ENCODE measurements at regions not wholly inside any gene's neighbourhood (a gene's known extent, or its start where the extent isn't known, plus 50 kb on each side); places are given as distances from the start of the nearest gene placed in this dataset.

DNA sequence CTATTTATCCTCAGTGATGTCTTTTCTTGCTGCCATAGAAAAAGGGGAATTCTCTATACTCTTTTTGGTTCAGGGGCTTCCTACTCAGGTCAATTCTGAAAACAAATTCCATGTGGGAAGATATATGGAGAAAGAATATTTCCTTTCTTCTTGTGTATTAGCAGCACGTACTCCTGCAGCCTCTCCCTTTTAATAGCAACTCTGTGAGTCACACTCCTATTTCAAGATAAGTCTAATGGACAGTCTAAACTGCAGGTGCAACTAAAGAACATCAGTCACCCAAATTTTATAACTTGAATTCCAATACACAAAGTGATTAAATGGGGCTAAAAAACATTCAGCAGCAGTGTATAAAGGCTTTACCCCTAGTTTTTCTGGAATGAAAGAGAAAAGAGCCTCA lies 942.2 kb downstream of the CNTNAP5 start:
- intact Hi-C loops (cut with micrococcal nuclease) = no loop called here
- Histone ChIP-seq H3K4me3 (no peak overlapping the region), H3K9me3 (replicated peaks) (no peaks in the 10 kb centered on the region), H3K4me1 (no peaks in the 10 kb centered on the region), H3K36me3 (no peaks in the 10 kb centered on the region), H3K27ac (replicated peaks) (no peak overlapping the region), H3K27me3 (ENCODE audit: low read depth) (no peaks in the 10 kb centered on the region)
- no peak for DNase-seq
- TF ChIP-seq, protein P1, sequence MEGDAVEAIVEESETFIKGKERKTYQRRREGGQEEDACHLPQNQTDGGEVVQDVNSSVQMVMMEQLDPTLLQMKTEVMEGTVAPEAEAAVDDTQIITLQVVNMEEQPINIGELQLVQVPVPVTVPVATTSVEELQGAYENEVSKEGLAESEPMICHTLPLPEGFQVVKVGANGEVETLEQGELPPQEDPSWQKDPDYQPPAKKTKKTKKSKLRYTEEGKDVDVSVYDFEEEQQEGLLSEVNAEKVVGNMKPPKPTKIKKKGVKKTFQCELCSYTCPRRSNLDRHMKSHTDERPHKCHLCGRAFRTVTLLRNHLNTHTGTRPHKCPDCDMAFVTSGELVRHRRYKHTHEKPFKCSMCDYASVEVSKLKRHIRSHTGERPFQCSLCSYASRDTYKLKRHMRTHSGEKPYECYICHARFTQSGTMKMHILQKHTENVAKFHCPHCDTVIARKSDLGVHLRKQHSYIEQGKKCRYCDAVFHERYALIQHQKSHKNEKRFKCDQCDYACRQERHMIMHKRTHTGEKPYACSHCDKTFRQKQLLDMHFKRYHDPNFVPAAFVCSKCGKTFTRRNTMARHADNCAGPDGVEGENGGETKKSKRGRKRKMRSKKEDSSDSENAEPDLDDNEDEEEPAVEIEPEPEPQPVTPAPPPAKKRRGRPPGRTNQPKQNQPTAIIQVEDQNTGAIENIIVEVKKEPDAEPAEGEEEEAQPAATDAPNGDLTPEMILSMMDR (IDR thresholded peaks at IDR 0.05; ENCODE audit: borderline replicate concordance) = no peak

DNA sequence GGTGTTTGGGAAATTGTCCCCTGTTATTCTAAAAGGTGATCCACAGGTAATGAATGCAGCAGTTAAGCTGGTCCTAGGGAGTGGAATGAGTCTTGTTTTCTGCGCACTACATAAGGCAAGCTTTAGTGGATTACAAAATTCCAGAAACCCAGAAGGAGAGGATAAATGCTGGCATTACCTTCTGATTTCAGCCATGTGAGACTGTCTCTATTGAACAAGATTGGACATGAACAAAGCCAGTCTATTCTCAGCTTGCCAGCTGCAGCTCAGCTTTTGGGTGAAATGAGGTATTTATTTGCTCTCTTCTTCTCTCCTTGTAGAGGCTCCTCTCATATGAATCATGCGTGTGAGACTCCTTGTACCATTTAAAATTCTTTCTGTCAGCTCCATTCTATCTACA lies 944.9 kb downstream of the CNTNAP5 start:
- no peaks in the 10 kb centered on the region for H3K36me3 ChIP-seq
- intact Hi-C loops (cut with micrococcal nuclease) = no loop called here
- no peak for DNase-seq
- no peak overlapping the region for H3K4me3 ChIP-seq
- no peaks in the 10 kb centered on the region for H3K4me1 ChIP-seq
- TF ChIP-seq, protein P1 (IDR thresholded peaks at IDR 0.05; ENCODE audit: borderline replicate concordance) = no peak
- H3K27me3 ChIP-seq (ENCODE audit: low read depth) = no peaks in the 10 kb centered on the region
- no peak overlapping the region for H3K27ac ChIP-seq (replicated peaks)
- no peaks in the 10 kb centered on the region for H3K9me3 ChIP-seq (replicated peaks)

DNA sequence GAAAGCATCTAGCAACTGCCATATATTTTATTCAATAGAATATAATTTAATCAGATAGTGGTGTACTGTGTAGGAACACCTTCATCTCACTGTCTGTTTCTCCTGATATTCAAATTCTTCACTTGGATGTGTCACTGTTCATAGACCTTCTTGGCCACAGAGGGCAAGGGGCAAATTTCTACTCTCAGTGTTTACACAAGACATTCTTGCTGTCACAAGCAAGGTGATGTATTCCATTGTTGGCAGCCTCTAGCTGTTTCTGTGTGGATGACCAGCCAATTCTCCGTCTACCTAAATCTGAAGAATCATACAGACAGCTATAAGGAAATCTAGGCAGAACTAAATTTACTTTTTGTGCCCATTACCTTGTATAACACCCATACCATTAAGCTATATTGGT lies 948.3 kb downstream of the CNTNAP5 start:
- Histone ChIP-seq H3K4me3 (no peak overlapping the region), H3K27ac (replicated peaks) (no peak overlapping the region), H3K9me3 (replicated peaks) (no peaks in the 10 kb centered on the region), H3K4me1 (no peaks in the 10 kb centered on the region), H3K36me3 (no peaks in the 10 kb centered on the region), H3K27me3 (ENCODE audit: low read depth) (no peaks in the 10 kb centered on the region)
- TF ChIP-seq, protein P1 (IDR thresholded peaks at IDR 0.05; ENCODE audit: borderline replicate concordance) = no peak
- no peak for DNase-seq
- intact Hi-C loops (cut with micrococcal nuclease) = no loop called here

DNA sequence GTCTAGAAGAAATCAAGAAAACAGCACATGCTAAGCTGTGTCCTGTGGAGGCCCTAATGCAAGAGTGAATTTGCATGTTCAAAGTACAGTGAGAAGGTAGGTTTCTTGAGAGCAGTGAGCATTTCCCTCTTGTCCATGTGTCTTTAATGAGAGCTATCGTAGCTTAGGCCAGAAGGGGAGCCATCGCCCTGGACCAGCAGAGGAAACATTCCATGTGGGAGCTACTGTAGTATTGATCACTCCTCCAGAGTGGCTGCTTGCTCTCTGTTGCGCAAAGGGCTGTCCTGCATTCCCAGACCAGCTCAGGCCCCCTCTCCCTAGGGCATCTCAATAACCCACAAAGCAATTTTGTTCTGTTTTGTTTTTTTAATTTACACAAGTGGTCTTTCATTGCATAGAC lies 950.1 kb downstream of the CNTNAP5 start:
- Histone ChIP-seq H3K4me3 (no peak overlapping the region), H3K9me3 (replicated peaks) (no peaks in the 10 kb centered on the region), H3K27me3 (ENCODE audit: low read depth) (no peaks in the 10 kb centered on the region), H3K4me1 (no peaks in the 10 kb centered on the region), H3K27ac (replicated peaks) (no peak overlapping the region), H3K36me3 (no peaks in the 10 kb centered on the region)
- TF ChIP-seq, protein P1 (IDR thresholded peaks at IDR 0.05; ENCODE audit: borderline replicate concordance) = no peak
- no peak for DNase-seq
- intact Hi-C loops (cut with micrococcal nuclease) = no loop called here

DNA sequence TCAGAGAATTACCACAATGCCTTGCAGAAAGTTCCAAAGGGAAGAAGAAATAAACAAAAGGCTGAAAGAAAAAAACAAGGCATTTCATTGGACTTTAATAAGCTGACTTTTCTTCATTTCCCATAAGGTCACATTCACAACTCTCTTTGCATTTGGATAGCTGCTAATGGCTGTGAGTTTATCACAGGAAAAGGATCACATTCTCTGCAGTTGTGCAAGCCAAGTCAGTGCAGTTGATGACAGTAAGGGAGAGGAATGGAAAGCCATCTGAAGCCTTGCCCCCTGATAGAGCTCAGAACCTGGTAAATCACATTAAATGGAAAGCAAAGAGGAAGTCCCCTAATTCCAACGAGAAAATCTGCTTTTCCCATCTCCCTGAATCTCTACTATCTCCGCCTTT lies 950.6 kb downstream of the CNTNAP5 start:
- intact Hi-C loops (cut with micrococcal nuclease) = no loop called here
- Histone ChIP-seq H3K27me3 (ENCODE audit: low read depth) (no peaks in the 10 kb centered on the region), H3K27ac (replicated peaks) (no peak overlapping the region), H3K4me3 (no peak overlapping the region), H3K4me1 (no peaks in the 10 kb centered on the region), H3K36me3 (no peaks in the 10 kb centered on the region), H3K9me3 (replicated peaks) (no peaks in the 10 kb centered on the region)
- TF ChIP-seq, protein P1 (IDR thresholded peaks at IDR 0.05; ENCODE audit: borderline replicate concordance) = no peak
- DNase-seq = no peak

DNA sequence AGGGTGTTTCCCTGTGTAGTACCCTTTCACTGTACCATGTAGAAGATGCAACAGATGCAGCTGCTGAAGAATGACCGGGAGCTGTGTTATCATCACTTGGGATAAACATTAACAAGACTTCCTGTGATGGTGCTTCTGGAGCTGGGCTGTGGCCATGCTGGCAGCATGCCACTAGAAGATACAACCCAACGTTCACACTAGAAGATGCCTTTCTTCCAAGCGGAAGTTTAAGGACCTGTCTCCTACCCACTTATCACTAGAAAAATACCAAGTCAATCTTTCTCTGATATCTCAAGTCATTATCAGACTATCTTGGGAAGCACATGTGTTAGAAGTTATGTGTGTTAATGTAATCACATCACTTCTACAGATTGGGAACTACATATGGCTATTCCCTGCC lies 953.5 kb downstream of the CNTNAP5 start:
- H3K4me3 ChIP-seq = no peak overlapping the region
- no peaks in the 10 kb centered on the region for H3K27me3 ChIP-seq (ENCODE audit: low read depth)
- no peaks in the 10 kb centered on the region for H3K9me3 ChIP-seq (replicated peaks)
- no peak for DNase-seq
- H3K4me1 ChIP-seq = no peaks in the 10 kb centered on the region
- no peaks in the 10 kb centered on the region for H3K36me3 ChIP-seq
- TF ChIP-seq, protein P1 (IDR thresholded peaks at IDR 0.05; ENCODE audit: borderline replicate concordance) = no peak
- H3K27ac ChIP-seq (replicated peaks) = no peak overlapping the region
- intact Hi-C loops (cut with micrococcal nuclease) = no loop called here

Measured in left ventricle myocardium inferior (tissue), 1 donor.